ENCODE measurements at regions not wholly inside any gene's neighbourhood (a gene's known extent, or its start where the extent isn't known, plus 50 kb on each side); places are given as distances from the start of the nearest gene placed in this dataset.

- Histone ChIP-seq H3K9ac (ENCODE audit: low read length) (no peak overlapping the region), H3K36me3 (ENCODE audit: control insufficient read depth, insufficient read depth, low read length) (no peaks in the 10 kb centered on the region), H3K27me3 (ENCODE audit: control insufficient read depth, insufficient read depth, low read length) (no peaks in the 10 kb centered on the region), H3K27ac (ENCODE audit: low read depth, low read length) (no peak overlapping the region), H3K4me1 (ENCODE audit: control insufficient read depth, insufficient read depth, low read length) (no peaks in the 10 kb centered on the region), H3K4me3 (ENCODE audit: low read length) (no peak overlapping the region)
These were observed 1160.2 kb upstream of the ADGRL3 start for GRCh38 chr4:60039908-60040307.

DNA sequence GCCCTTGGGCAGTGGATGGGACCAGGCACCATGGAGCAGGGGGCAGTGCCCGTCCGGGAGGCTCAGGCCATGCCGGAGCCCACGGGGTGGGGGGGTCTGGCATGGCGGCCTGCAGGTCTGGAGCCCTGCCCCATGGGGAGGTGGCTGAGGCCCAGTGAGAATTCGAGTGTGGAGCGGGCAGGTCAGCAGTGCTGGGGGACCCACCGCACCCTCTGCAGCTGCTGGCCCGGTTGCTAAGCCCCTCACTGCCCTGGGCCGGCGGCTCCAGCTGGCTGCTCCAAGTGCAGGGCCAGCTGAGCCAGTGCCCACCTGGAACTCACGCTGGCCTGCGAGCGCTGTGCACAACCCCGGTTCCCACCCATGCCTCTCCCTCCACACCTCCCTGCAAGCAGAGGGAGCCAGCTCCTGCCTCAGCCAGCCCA is 1157.9 kb upstream of the ADGRL3 start:
- H3K9ac ChIP-seq (ENCODE audit: low read length): no peak overlapping the region
- H3K27me3 ChIP-seq (ENCODE audit: control insufficient read depth, insufficient read depth, low read length): no peaks in the 10 kb centered on the region
- no peaks in the 10 kb centered on the region for H3K4me1 ChIP-seq (ENCODE audit: control insufficient read depth, insufficient read depth, low read length)
- no peak overlapping the region for H3K27ac ChIP-seq (ENCODE audit: low read depth, low read length)
- H3K4me3 ChIP-seq (ENCODE audit: low read length): no peak overlapping the region
- no peaks in the 10 kb centered on the region for H3K36me3 ChIP-seq (ENCODE audit: control insufficient read depth, insufficient read depth, low read length)

DNA sequence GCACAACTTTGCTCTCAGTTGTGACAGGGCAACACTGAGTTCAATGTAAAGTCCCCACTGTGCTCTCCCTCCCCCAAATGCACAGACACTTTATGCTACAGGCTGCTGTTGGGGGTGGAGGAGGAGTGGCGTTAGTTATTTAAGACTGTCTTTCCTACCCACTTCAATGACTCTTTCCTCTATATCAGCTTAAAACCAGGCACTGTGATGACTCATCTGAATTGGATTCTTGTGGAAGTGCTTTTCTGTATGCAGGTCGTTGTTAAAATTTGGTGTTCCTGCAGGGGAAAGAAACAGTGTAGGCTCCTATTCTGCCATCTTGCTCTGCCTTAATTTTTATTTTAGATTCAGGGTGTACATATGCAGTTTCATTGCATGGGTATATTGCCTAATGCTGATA is 1157.2 kb upstream of the ADGRL3 start:
- H3K27ac ChIP-seq (ENCODE audit: low read depth, low read length): no peak overlapping the region
- H3K4me1 ChIP-seq (ENCODE audit: control insufficient read depth, insufficient read depth, low read length): no peaks in the 10 kb centered on the region
- H3K36me3 ChIP-seq (ENCODE audit: control insufficient read depth, insufficient read depth, low read length): no peaks in the 10 kb centered on the region
- H3K27me3 ChIP-seq (ENCODE audit: control insufficient read depth, insufficient read depth, low read length): no peaks in the 10 kb centered on the region
- no peak overlapping the region for H3K9ac ChIP-seq (ENCODE audit: low read length)
- H3K4me3 ChIP-seq (ENCODE audit: low read length): no peak overlapping the region

GRCh38 chr4:60078984-60079383 is 1121.1 kb upstream of the ADGRL3 start:
- no peaks in the 10 kb centered on the region for H3K36me3 ChIP-seq (ENCODE audit: control insufficient read depth, insufficient read depth, low read length)
- no peaks in the 10 kb centered on the region for H3K4me1 ChIP-seq (ENCODE audit: control insufficient read depth, insufficient read depth, low read length)
- no peak overlapping the region for H3K27ac ChIP-seq (ENCODE audit: low read depth, low read length)
- H3K27me3 ChIP-seq (ENCODE audit: control insufficient read depth, insufficient read depth, low read length): no peaks in the 10 kb centered on the region
- no peak overlapping the region for H3K9ac ChIP-seq (ENCODE audit: low read length)
- H3K4me3 ChIP-seq (ENCODE audit: low read length): no peak overlapping the region

DNA sequence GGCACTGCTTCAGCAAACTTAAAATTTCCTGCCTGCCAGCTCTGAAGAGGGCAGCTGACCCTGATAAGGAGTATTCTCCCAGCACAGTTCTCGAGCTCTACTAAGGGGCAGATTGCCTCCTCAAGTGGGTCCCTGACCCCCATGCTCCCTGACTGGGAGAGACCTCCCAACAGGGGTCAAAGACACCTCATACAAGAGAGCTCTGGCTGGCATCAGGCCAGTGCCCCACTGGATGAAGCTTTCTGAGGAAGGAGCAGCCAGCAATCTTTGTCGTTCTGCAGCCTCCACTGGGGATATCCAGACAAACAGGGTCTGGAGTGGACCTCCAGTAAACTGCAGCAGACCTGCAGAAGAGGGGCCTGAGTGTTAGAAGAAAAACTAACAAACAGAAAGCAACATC is 1118.3 kb upstream of the ADGRL3 start:
- no peak overlapping the region for H3K4me3 ChIP-seq (ENCODE audit: low read length)
- H3K9ac ChIP-seq (ENCODE audit: low read length): no peak overlapping the region
- no peaks in the 10 kb centered on the region for H3K27me3 ChIP-seq (ENCODE audit: control insufficient read depth, insufficient read depth, low read length)
- H3K27ac ChIP-seq (ENCODE audit: low read depth, low read length): no peak overlapping the region
- H3K4me1 ChIP-seq (ENCODE audit: control insufficient read depth, insufficient read depth, low read length): no peaks in the 10 kb centered on the region
- H3K36me3 ChIP-seq (ENCODE audit: control insufficient read depth, insufficient read depth, low read length): no peaks in the 10 kb centered on the region

- no peaks in the 10 kb centered on the region for H3K36me3 ChIP-seq (ENCODE audit: control insufficient read depth, insufficient read depth, low read length)
These were observed 1111.2 kb upstream of the ADGRL3 start for GRCh38 chr4:60088807-60089486.

GRCh38 chr4:60089546-60090273 is 1110.4 kb upstream of the ADGRL3 start:
- H3K27me3 ChIP-seq (ENCODE audit: control insufficient read depth, insufficient read depth, low read length): no peaks in the 10 kb centered on the region
- no peak overlapping the region for H3K4me3 ChIP-seq (ENCODE audit: low read length)
- no peaks in the 10 kb centered on the region for H3K4me1 ChIP-seq (ENCODE audit: control insufficient read depth, insufficient read depth, low read length)
- no peak overlapping the region for H3K27ac ChIP-seq (ENCODE audit: low read depth, low read length)
- H3K9ac ChIP-seq (ENCODE audit: low read length): no peak overlapping the region
- no peaks in the 10 kb centered on the region for H3K36me3 ChIP-seq (ENCODE audit: control insufficient read depth, insufficient read depth, low read length)

More at GRCh38 chr4:60088807-60089486, 1111.2 kb upstream of the ADGRL3 start:
- Histone ChIP-seq H3K9ac (ENCODE audit: low read length) (no peak overlapping the region), H3K27ac (ENCODE audit: low read depth, low read length) (no peak overlapping the region), H3K4me1 (ENCODE audit: control insufficient read depth, insufficient read depth, low read length) (no peaks in the 10 kb centered on the region), H3K4me3 (ENCODE audit: low read length) (no peak overlapping the region), H3K27me3 (ENCODE audit: control insufficient read depth, insufficient read depth, low read length) (no peaks in the 10 kb centered on the region)

- Histone ChIP-seq H3K4me3 (ENCODE audit: low read length) (no peak overlapping the region), H3K27me3 (ENCODE audit: control insufficient read depth, insufficient read depth, low read length) (no peaks in the 10 kb centered on the region), H3K27ac (ENCODE audit: low read depth, low read length) (no peak overlapping the region), H3K36me3 (ENCODE audit: control insufficient read depth, insufficient read depth, low read length) (no peaks in the 10 kb centered on the region), H3K4me1 (ENCODE audit: control insufficient read depth, insufficient read depth, low read length) (no peaks in the 10 kb centered on the region), H3K9ac (ENCODE audit: low read length) (no peak overlapping the region)
These were observed 1103.5 kb upstream of the ADGRL3 start for GRCh38 chr4:60096676-60097075.

- no peak overlapping the region for H3K9ac ChIP-seq (ENCODE audit: low read length)
- H3K36me3 ChIP-seq (ENCODE audit: control insufficient read depth, insufficient read depth, low read length): no peaks in the 10 kb centered on the region
- no peaks in the 10 kb centered on the region for H3K4me1 ChIP-seq (ENCODE audit: control insufficient read depth, insufficient read depth, low read length)
- no peak overlapping the region for H3K27ac ChIP-seq (ENCODE audit: low read depth, low read length)
- H3K27me3 ChIP-seq (ENCODE audit: control insufficient read depth, insufficient read depth, low read length): no peaks in the 10 kb centered on the region
- no peak overlapping the region for H3K4me3 ChIP-seq (ENCODE audit: low read length)
These were observed 1083.5 kb upstream of the ADGRL3 start for GRCh38 chr4:60116592-60116991.

DNA sequence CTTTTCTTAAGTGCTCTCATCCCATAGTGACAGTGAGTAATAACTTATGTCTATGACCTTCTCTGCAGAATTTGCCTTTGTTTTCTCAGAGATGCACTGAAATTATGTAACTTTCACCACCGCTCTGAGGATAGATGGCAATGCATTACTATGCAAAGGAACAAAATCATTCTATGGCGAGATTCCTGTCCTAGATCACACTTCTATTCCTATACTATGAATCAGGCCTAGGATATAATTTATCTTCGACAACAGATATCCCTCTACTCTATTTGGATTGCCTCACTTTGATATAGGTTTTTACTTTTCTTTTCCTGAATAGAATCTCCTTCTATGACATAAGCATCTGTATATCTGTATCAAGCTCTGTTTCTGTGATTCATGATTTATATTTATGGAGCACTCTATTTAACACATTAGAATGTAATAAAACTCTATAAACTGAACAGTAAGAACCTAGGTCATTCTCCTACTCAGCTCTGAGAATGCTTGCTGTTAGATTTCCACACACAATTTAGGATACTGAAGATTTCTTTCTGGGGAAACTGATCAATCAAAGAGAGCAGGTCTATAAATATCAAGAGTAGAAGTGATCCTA is 1082.3 kb upstream of the ADGRL3 start:
- H3K9ac ChIP-seq (ENCODE audit: low read length): no peak overlapping the region
- H3K27ac ChIP-seq (ENCODE audit: low read depth, low read length): no peak overlapping the region
- H3K27me3 ChIP-seq (ENCODE audit: control insufficient read depth, insufficient read depth, low read length): no peaks in the 10 kb centered on the region
- H3K4me3 ChIP-seq (ENCODE audit: low read length): no peak overlapping the region
- H3K4me1 ChIP-seq (ENCODE audit: control insufficient read depth, insufficient read depth, low read length): no peaks in the 10 kb centered on the region
- H3K36me3 ChIP-seq (ENCODE audit: control insufficient read depth, insufficient read depth, low read length): no peaks in the 10 kb centered on the region

DNA sequence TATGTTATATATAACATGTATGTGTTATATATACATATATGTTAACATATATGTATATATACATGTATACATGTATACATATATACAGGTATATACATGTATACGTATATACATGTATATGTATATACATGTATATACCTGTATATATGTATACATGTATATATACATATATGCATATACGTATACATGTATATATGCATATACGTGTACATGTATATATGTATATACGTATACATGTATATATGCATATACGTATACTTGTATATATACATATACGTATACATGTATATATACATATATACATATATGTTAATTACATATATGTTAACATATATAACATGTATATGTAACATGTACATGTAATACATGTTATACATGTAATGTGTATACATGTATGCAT is 1077.3 kb upstream of the ADGRL3 start:
- Histone ChIP-seq H3K9ac (ENCODE audit: low read length) (no peak overlapping the region), H3K27me3 (ENCODE audit: control insufficient read depth, insufficient read depth, low read length) (no peaks in the 10 kb centered on the region), H3K4me1 (ENCODE audit: control insufficient read depth, insufficient read depth, low read length) (no peaks in the 10 kb centered on the region), H3K27ac (ENCODE audit: low read depth, low read length) (no peak overlapping the region), H3K36me3 (ENCODE audit: control insufficient read depth, insufficient read depth, low read length) (no peaks in the 10 kb centered on the region), H3K4me3 (ENCODE audit: low read length) (no peak overlapping the region)

GRCh38 chr4:60128888-60129287 is 1071.2 kb upstream of the ADGRL3 start:
- no peaks in the 10 kb centered on the region for H3K4me1 ChIP-seq (ENCODE audit: control insufficient read depth, insufficient read depth, low read length)
- H3K27me3 ChIP-seq (ENCODE audit: control insufficient read depth, insufficient read depth, low read length): no peaks in the 10 kb centered on the region
- no peak overlapping the region for H3K4me3 ChIP-seq (ENCODE audit: low read length)
- H3K36me3 ChIP-seq (ENCODE audit: control insufficient read depth, insufficient read depth, low read length): no peaks in the 10 kb centered on the region
- no peak overlapping the region for H3K9ac ChIP-seq (ENCODE audit: low read length)
- no peak overlapping the region for H3K27ac ChIP-seq (ENCODE audit: low read depth, low read length)
